Tibial artery (tissue), 4 donors: ENCODE measurements at regions not wholly inside any gene's neighbourhood (a gene's known extent, or its start where the extent isn't known, plus 50 kb on each side); places are given as distances from the start of the nearest gene placed in this dataset.

Experiments used
- DNase-seq, 2 donors: peaks; one replicate each; pipeline ENCODE4 v3.0.0-alpha.2; 2019
- H3K27ac ChIP-seq, 2 donors: fragments of 200-600 bp; sonication (generic) in 1 of 2; 1 replicate in 1 of 2; 2 replicates in 1 of 2; pipeline ENCODE4 v1.5.1; 2018 to 2019; ENCODE audit warnings: mild to moderate bottlenecking in 1 of 2
- H3K27me3 ChIP-seq, 2 donors: fragments of 200-600 bp; sonication (generic) in 1 of 2; one replicate each; pipeline versions ENCODE4 v1.5.1 to v1.6.0; 2016 to 2019
- H3K36me3 ChIP-seq, 3 donors: fragments of 200-600 bp; sonication (generic) in 2 of 3; one replicate each; pipeline ENCODE4 v1.5.1; 2016 to 2019; ENCODE audit warnings: mild to moderate bottlenecking in 2 of 3
- H3K4me1 ChIP-seq, 4 donors: fragments of 200-600 bp; sonication (generic) in 2 of 4; 1 replicate in 3 of 4; 2 replicates in 1 of 4; pipeline ENCODE4 v1.5.1; 2016 to 2019
- H3K4me3 ChIP-seq, 2 donors: fragments of 200-600 bp; sonication (generic) in 1 of 2; 1 replicate in 1 of 2; 2 replicates in 1 of 2; pipeline ENCODE4 v1.5.1; 2018 to 2019; ENCODE audit warnings: mild to moderate bottlenecking in 2 of 2
- H3K9me3 ChIP-seq, 3 donors: fragments of 200-600 bp; sonication (generic) in 1 of 3; one replicate each; pipeline ENCODE4 v1.5.1; 2016 to 2019
- CTCF ChIP-seq, 2 experiments: fragments of 200-600 bp in 1 of 2; fragments of 450-650 bp in 1 of 2; IDR thresholded peaks; one replicate each; pipeline ENCODE4 v1.5.1; 2017 to 2019; ENCODE audit warnings: antibody characterized with exemption in 2 of 2, mild to moderate bottlenecking in 1 of 2, moderate library complexity in 1 of 2
- intact Hi-C: fragments of 100-400 bp; cut with DNase I; formaldehyde crosslinking; loops from one replicate; pipeline ENCODE4 v1.15.0; 2023; ENCODE audit warnings: low total_unique reads

DNA sequence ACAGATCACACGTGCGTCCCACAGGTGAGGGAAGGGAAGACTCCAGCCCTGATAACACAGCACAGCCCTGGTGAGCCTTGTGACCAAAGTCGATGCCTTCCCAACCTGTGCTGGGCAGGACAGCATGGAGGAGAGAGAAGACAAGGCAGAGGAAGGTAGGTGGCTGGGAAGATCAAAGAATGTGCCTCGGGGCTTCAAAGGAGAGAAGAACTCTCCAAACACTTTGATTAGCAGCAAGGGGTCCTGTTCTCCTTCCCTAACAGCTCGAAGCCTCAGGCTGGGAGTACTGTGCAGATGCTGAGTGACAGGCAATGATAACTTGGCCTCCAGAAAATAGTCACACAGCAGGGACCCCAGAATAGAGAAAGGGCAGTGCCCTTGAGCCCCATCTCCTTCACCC is 288.5 kb downstream of the TCERG1L start:
- Histone ChIP-seq H3K27ac (no peak overlapping the region), H3K4me3 (no peak overlapping the region), H3K4me1 (no peaks in the 10 kb centered on the region), H3K27me3 (peaks cover 0 to 11% of the 10 kb centered on the region in 2 donors), H3K36me3 (no peaks in the 10 kb centered on the region), H3K9me3 (no peaks in the 10 kb centered on the region)
- TF ChIP-seq CTCF (IDR thresholded peaks at IDR 0.05), result no peak
- intact Hi-C loops, result no loop called here
- peak in 1 of 2 donors; percentile 24 for DNase-seq

DNA sequence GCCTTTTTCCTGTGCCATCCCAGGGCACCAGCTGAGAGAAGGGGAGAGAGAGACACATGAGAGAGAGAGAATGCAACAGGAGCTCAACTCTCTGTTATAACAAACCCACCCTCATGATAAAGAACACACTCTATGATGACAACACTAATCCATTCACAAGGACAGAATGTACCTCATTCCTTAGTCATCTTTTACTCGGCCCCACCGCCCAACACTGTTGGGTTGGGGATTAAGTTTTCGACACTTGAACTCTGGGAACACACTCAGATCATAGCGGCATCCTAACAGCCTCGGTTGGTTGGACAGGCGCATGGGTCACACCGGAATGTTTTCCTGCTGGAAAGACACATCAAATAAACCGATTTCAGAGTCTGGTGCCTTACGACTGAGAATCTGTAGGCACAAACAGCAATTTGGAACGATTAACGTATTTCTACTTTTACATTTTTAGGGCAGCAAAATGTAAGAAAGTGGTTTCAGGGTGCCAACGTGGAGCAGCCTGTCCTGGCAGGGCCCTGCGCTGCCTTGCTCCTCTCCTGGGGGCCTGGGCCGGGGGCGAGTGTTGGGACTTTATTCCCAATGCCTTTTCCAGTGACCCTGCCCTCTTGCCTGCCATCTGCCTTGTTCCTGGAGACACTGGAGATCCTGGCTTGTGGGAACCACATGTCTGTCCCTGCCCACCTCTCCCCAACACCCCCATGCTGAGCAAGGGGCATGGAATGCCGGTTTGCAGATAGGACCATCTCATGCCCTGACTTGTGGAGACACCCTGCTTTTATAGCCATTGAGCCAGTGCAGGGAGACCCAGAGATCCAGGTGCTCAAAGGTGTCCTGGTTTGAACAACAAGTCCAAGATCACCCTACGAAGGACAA is 287.0 kb downstream of the TCERG1L start:
- Histone ChIP-seq H3K27ac (no peak overlapping the region), H3K27me3 (peaks cover 0 to 11% of the 10 kb centered on the region in 2 donors), H3K4me1 (no peaks in the 10 kb centered on the region), H3K36me3 (no peaks in the 10 kb centered on the region), H3K9me3 (no peaks in the 10 kb centered on the region), H3K4me3 (no peak overlapping the region)
- intact Hi-C loops, result no loop called here
- TF ChIP-seq CTCF (IDR thresholded peaks at IDR 0.05), result no peak
- DNase-seq, result peak in 1 of 2 donors; percentile 52

DNA sequence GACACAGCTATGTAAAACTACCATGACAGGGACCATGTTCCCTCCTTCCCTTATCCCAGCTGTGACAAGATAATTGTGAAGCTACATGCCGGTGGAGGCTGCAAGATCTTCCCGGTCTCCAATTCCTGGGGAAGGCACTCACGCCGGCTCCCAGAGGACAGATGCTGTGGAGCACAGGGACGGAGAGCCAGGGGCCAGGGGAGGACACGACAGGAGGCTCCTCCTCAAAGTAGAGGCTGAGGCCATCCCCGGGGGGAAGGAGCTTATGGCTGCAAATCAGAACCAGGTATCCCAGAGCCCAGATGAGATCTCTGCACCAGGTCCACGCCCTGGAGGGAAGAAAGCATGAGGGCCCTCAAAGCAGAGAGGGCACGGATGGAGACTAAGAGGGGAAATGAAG is 286.2 kb downstream of the TCERG1L start:
- peak in 1 of 2 donors; percentile 59 for DNase-seq
- Histone ChIP-seq H3K4me1 (no peaks in the 10 kb centered on the region), H3K9me3 (no peaks in the 10 kb centered on the region), H3K27ac (no peak overlapping the region), H3K36me3 (no peaks in the 10 kb centered on the region), H3K27me3 (peaks cover 0 to 11% of the 10 kb centered on the region in 2 donors), H3K4me3 (no peak overlapping the region)
- intact Hi-C loops, result no loop called here
- no peak for TF ChIP-seq CTCF (IDR thresholded peaks at IDR 0.05)

DNA sequence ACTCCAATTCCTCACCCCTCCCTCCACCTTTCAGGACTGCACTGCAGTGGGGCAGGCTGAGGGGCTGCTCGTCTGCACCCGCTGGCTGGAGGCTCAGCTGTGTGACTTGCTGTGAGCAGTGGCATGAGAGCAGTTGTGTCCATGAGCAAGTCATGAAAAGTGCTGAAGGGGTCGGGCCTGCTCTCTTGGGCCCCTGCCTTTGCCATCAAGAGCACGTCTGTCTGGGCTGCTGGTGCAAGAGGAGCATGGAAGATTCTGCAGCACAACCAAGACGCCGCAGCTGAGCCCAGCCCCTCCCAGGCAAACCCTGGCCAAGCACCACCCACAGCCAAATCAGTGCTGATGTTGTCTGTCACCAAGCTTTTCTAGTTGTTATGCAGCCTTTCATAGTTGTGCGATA is 284.3 kb downstream of the TCERG1L start:
- no peaks in the 10 kb centered on the region for H3K36me3 ChIP-seq
- intact Hi-C loops, result no loop called here
- H3K27me3 ChIP-seq, result peaks cover 0 to 7% of the 10 kb centered on the region in 2 donors
- DNase-seq, result peak in 1 of 2 donors; percentile 23
- H3K4me3 ChIP-seq, result no peak overlapping the region
- H3K9me3 ChIP-seq, result no peaks in the 10 kb centered on the region
- no peak for TF ChIP-seq CTCF (IDR thresholded peaks at IDR 0.05)
- H3K4me1 ChIP-seq, result no peaks in the 10 kb centered on the region
- no peak overlapping the region for H3K27ac ChIP-seq

DNA sequence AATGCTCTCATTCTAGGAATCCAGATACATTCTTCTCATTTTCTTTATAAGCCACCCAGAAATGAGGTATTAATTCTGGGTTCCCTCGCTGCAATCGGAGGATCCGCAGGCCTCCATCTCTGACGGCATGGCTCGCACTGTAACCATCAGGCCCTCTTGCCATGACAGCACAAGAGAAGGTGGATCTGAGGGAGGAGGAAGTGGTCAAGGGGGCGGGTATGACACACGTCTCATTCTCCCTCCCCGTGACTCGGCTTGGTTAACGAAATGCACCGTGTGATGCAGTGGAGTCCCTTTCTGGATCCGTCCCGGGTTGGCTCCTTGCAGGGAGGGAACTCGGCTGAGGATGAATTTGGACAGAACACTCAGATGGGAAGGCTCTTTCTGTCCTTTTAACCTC is 280.2 kb downstream of the TCERG1L start:
- Histone ChIP-seq H3K27ac (no peak overlapping the region), H3K36me3 (no peaks in the 10 kb centered on the region), H3K27me3 (no peaks in the 10 kb centered on the region), H3K9me3 (no peaks in the 10 kb centered on the region), H3K4me3 (no peak overlapping the region), H3K4me1 (no peaks in the 10 kb centered on the region)
- no peak for TF ChIP-seq CTCF (IDR thresholded peaks at IDR 0.05)
- peak in 1 of 2 donors; percentile 38 for DNase-seq
- intact Hi-C loops, result no loop called here
